ENCODE measurements at regions not wholly inside any gene's neighbourhood (a gene's known extent, or its start where the extent isn't known, plus 50 kb on each side); places are given as distances from the start of the nearest gene placed in this dataset.
A peak's percentile ranks its signal among the peaks of the same experiment; 100 is the strongest.

DNA sequence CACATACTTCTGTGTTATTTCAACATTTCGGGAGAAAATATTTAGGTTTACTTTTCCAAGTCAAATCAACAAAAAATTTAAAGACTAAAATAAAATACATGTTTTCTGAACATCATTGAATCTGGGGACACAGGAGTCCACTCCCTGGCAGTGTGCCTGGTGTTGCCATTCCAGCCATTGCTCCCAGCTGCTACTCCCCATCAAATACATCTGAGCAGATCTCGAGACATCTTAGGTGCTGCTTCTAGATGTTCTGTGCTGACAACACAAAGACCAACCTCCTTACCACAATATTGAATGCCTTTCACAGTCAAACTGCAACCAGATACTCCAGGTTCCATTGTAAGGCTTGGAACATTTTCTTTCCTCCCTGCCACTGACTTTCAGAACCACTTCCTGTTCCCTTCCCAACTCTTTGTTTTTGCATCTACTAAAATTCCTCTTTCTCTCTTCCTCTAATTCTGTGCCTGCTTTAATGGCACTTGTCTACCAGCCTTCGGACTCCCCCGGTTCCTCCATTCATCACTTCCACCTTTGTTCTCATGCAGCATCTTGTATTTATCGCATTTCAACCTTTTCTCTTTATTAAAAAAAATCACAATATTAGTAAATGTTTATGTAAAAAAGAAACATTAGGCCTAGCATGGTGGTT is 81.1 kb upstream of the SLC4A7 start:
- H3K4me3 ChIP-seq (ENCODE audit: low read depth, poor library complexity, severe bottlenecking) = no peak overlapping the region
- no peak for TF ChIP-seq POLR2A (IDR thresholded peaks at IDR 0.05)
- TF ChIP-seq, protein P1, sequence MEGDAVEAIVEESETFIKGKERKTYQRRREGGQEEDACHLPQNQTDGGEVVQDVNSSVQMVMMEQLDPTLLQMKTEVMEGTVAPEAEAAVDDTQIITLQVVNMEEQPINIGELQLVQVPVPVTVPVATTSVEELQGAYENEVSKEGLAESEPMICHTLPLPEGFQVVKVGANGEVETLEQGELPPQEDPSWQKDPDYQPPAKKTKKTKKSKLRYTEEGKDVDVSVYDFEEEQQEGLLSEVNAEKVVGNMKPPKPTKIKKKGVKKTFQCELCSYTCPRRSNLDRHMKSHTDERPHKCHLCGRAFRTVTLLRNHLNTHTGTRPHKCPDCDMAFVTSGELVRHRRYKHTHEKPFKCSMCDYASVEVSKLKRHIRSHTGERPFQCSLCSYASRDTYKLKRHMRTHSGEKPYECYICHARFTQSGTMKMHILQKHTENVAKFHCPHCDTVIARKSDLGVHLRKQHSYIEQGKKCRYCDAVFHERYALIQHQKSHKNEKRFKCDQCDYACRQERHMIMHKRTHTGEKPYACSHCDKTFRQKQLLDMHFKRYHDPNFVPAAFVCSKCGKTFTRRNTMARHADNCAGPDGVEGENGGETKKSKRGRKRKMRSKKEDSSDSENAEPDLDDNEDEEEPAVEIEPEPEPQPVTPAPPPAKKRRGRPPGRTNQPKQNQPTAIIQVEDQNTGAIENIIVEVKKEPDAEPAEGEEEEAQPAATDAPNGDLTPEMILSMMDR (IDR thresholded peaks at IDR 0.05) = no peak
- intact Hi-C loops (cut with DNase I; ENCODE audit: low total_unique reads) = no loop called here
- DNase-seq (ENCODE audit: low spot score in 2 of 2) = no peak
- WGBS, 2 donors = 80 to 83% methylated on average over 5 of the region's 5 CpGs

DNA sequence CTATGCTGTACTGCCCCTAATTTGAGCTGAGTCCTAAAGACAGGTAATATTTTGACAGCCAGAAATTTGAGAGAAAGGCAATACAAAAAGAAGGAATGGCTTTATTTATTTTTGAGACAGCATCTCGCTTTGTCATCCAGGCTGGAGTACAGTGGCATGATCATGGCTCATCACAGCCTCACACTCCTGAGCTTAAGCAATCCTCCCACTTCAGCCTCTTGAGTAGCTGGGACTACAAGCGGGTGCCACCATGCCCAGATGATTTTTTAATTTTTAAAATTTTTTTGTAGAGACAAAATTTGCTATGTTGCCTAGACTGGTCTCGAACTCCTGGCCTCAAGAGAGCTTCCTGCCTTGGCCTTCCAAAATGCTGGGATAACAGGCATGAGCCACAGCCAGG is 77.4 kb upstream of the SLC4A7 start:
- H3K4me3 ChIP-seq (ENCODE audit: low read depth, poor library complexity, severe bottlenecking) = no peak overlapping the region
- TF ChIP-seq, protein P1 (IDR thresholded peaks at IDR 0.05) = no peak
- TF ChIP-seq POLR2A (IDR thresholded peaks at IDR 0.05) = no peak
- intact Hi-C loops (cut with DNase I; ENCODE audit: low total_unique reads) = no loop called here
- DNase-seq (ENCODE audit: low spot score in 2 of 2) = no peak
- 94 to 96% methylated on average over 3 of the region's 3 CpGs for WGBS, 2 donors

- H3K4me3 ChIP-seq (ENCODE audit: low read depth, poor library complexity, severe bottlenecking) = no peak overlapping the region
- no peak for DNase-seq (ENCODE audit: low spot score in 2 of 2)
- WGBS, 2 donors = 88 to 93% methylated on average over 11 of the region's 11 CpGs
- TF ChIP-seq POLR2A (IDR thresholded peaks at IDR 0.05) = no peak
- TF ChIP-seq, protein P1 (IDR thresholded peaks at IDR 0.05) = no peak
- intact Hi-C loops (cut with DNase I; ENCODE audit: low total_unique reads) = no loop called here
Measured at GRCh38 chr3:27560484-27561056, 76.4 kb upstream of the SLC4A7 start.

GRCh38 chr3:27559835-27560234 is 75.7 kb upstream of the SLC4A7 start:
- DNase-seq (ENCODE audit: low spot score in 2 of 2) = peak in 1 of 2 donors; percentile 62
- no peak overlapping the region for H3K4me3 ChIP-seq (ENCODE audit: low read depth, poor library complexity, severe bottlenecking)

GRCh38 chr3:27559381-27559780 is 75.2 kb upstream of the SLC4A7 start:
- H3K4me3 ChIP-seq (ENCODE audit: low read depth, poor library complexity, severe bottlenecking) = no peak overlapping the region
- DNase-seq (ENCODE audit: low spot score in 2 of 2) = no peak
- intact Hi-C loops (cut with DNase I; ENCODE audit: low total_unique reads) = no loop called here
- TF ChIP-seq, protein P1 (IDR thresholded peaks at IDR 0.05) = no peak
- no peak for TF ChIP-seq POLR2A (IDR thresholded peaks at IDR 0.05)

More at GRCh38 chr3:27559835-27560234, 75.7 kb upstream of the SLC4A7 start:
- WGBS, 2 donors = 8% methylated on average over 6 of the region's 6 CpGs
- intact Hi-C loops (cut with DNase I; ENCODE audit: low total_unique reads) = no loop called here
- TF ChIP-seq, protein P1 (IDR thresholded peaks at IDR 0.05) = no peak
- no peak for TF ChIP-seq POLR2A (IDR thresholded peaks at IDR 0.05)

DNA sequence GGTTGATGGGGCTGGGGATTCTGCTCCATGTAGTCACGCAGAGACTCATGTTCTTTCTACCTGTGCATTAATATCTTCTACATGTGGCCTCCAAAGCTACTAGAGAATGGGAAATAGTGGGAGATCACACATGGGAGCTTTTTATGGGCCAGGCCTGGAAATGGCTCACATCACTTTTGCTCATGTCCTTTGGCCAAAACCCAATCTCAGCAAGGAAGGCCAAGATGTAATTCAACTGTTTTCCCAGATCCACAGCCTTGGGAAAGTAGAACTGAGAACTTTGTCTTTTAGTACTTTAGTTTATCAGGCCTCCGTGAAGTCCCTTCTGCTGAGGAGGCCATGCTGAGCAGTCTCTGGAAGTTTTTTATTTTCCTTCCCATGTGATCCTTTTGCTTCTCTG is 73.2 kb upstream of the SLC4A7 start:
- intact Hi-C loops (cut with DNase I; ENCODE audit: low total_unique reads) = no loop called here
- WGBS, 2 donors = 87 to 89% methylated on average over 2 of the region's 2 CpGs

More for the DNA sequence above, 73.2 kb upstream of the SLC4A7 start:
- TF ChIP-seq POLR2A (IDR thresholded peaks at IDR 0.05) = no peak
- TF ChIP-seq, protein P1 (IDR thresholded peaks at IDR 0.05) = no peak
- DNase-seq (ENCODE audit: low spot score in 2 of 2) = no peak
- no peak overlapping the region for H3K4me3 ChIP-seq (ENCODE audit: low read depth, poor library complexity, severe bottlenecking)
